ENCODE measurements at regions not wholly inside any gene's neighbourhood (a gene's known extent, or its start where the extent isn't known, plus 50 kb on each side); places are given as distances from the start of the nearest gene placed in this dataset.

- no peak for TF ChIP-seq CTCF (IDR thresholded peaks at IDR 0.05)
- no peak for TF ChIP-seq EZH2 (IDR thresholded peaks at IDR 0.05; ENCODE audit: borderline replicate concordance, insufficient read depth, low read depth, low read length, poor library complexity, severe bottlenecking)
These were observed 364.1 kb downstream of the SS18 start for GRCh38 chr18:25726298-25726697.

All from B cell (primary cell).